22Rv1 (cell line): ENCODE measurements at regions not wholly inside any gene's neighbourhood (a gene's known extent, or its start where the extent isn't known, plus 50 kb on each side); places are given as distances from the start of the nearest gene placed in this dataset.
"Not testable (repeated sequence)": the region's sequence is repeated elsewhere in the genome, so short reads cannot be mapped to it uniquely, and the experiment has no call there.

Source experiments
- H3K27ac ChIP-seq: fragments of 450-650 bp; 2 replicates; pipeline ENCODE4 v1.5.1; 2017
- CTCF ChIP-seq: fragments of 450-650 bp; IDR thresholded peaks from 2 replicates; pipeline ENCODE4 v1.5.1; 2017; ENCODE audit warnings: mild to moderate bottlenecking
- ZFX ChIP-seq: fragments of 450-650 bp; IDR thresholded peaks from 2 replicates; pipeline ENCODE4 v1.6.1; 2017; ENCODE audit warnings: antibody characterized with exemption, borderline replicate concordance

- TF ChIP-seq ZFX = no peak
- peak; percentile 32 for TF ChIP-seq CTCF
- H3K27ac ChIP-seq = no peak overlapping the region
Observed at GRCh38 chrX:131626681-131627296, 82.9 kb downstream of the OR13H1 start.

DNA sequence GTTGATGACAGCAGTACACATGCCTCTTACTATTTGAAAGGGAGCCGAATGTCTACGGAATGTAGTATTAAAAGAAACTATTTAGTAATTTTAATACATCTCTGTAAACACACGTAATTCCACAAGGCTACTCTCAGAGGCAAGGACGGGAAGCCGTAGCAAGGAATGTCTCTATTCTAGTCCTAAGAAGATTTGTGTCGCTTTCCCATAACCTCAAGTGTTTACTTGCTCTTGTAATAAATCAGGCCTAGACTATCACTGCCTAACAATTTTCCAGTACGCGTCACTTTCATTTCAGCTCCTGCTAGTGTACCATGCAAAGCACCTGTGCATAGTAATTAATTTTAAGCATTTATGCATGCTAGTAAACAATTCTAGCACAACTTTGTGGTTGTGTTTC lies 86.7 kb downstream of the OR13H1 start:
- TF ChIP-seq ZFX = no peak
- no peak for TF ChIP-seq CTCF
- H3K27ac ChIP-seq = no peak overlapping the region

DNA sequence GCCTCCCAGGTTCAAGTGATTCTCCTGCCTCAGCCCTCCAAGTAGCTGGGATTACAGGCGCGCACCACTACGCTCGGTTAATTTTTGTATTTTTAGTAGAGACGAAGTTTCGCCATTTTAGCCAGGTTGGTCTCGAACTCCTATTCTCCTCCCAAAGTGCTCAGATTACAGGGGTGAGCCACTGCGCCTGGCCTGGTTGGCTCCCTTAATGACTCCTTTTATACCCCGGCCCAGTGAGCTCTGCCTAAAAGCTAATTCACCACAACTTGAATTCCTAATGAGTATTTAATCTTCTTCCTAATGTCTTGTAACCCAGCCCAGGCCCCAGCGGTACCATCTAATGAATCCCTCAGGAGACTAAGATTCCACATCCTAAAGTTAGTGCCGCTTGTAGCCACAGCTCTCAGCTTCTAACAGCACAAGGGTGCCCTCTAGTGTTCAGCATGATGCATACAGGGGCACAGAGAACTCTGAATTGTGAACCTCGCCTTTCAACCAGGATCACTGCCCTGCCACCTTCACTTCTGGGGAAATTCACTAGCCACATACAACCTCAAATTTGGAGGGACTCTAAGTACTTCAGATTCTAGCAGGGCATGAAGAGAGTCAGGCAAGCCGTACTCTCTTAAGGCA lies 89.5 kb downstream of the OR13H1 start:
- H3K27ac ChIP-seq = no peak overlapping the region
- peak; percentile 72 for TF ChIP-seq CTCF
- TF ChIP-seq ZFX = no peak

DNA sequence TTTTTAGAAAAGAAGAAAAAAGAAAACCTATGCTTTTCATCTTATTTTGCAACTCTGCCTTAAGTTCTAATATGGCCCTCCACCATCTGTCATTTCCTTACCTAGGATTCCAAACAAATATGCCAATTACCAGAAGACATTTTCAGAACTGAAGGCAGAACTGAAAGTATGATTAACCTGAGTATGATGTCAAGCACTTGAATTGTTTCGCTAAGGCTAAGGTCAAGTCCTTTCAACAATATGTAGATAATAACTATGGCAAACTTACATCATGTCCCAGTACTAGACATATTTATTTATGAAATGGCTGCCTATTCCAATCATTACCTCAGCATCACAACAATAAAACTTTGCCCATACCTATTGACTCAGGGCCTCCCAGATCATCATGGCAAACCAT lies 91.0 kb downstream of the OR13H1 start:
- TF ChIP-seq CTCF (no peak), ZFX (no peak)

DNA sequence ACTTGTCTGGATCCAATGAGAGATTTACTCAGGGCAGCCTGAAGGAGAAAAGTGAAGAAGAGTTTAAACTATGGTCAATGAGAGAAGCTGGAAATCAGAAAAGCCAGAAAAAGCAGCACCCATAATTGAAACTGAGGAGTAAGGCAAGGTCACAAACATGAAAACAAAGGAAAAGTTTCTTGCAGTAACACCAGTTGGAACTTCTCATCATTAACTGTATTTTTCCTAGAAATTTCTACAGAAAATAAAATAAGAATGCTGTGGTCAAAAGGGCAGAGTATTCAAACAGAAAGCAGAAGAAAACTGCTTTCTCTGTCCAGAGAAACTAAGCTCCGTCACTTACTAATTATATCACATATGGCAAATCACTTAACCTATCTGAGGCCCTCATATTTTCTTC lies 102.2 kb downstream of the OR13H1 start:
- TF ChIP-seq CTCF = no peak
- TF ChIP-seq ZFX = no peak

More for the DNA sequence above, 91.0 kb downstream of the OR13H1 start:
- H3K27ac ChIP-seq = no peak overlapping the region

GRCh38 chrX:131649741-131650140 lies 105.9 kb downstream of the OR13H1 start:
- H3K27ac ChIP-seq = no peak overlapping the region
- no peak for TF ChIP-seq CTCF
- TF ChIP-seq ZFX = no peak

More for the DNA sequence above, 102.2 kb downstream of the OR13H1 start:
- H3K27ac ChIP-seq = no peak overlapping the region

- no peak for TF ChIP-seq ZFX
- TF ChIP-seq CTCF = no peak
- no peak overlapping the region for H3K27ac ChIP-seq
Observed at GRCh38 chrX:131650637-131651410, 107.0 kb downstream of the OR13H1 start.

GRCh38 chrX:131663726-131664125 lies 119.9 kb downstream of the OR13H1 start:
- not testable (repeated sequence) for H3K27ac ChIP-seq
